NCI-H2196 treated with DMSO at 0.1 percent for 48 hours (cell line): ENCODE measurements at regions not wholly inside any gene's neighbourhood (a gene's known extent, or its start where the extent isn't known, plus 50 kb on each side); places are given as distances from the start of the nearest gene placed in this dataset.

Source experiments
- DNase-seq: peaks from one replicate; lab custom pipeline; 2025; ENCODE audit not compliant: unreplicated experiment; lab: John Stamatoyannopoulos, UW

DNA sequence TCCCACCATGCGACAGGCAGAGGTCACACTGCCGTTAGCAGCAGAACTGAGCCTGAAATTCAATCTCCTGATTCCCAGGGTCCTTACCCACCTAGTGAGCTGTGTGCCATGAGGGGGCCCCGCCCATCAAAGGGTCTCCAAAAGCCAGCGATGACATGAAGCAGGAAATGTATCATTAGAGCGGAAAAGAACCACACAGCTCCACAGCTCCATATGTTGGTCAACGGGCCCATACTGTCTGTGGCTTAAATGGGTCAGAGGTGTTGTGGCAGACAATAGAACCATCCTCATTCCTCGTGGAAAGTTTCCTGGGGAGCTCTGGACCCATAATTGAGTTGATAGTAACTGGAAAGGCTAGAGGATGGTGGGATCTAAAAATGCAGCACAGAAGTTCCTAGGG is 68.1 kb upstream of the PODXL start:
- no peak for DNase-seq

- DNase-seq, result no peak
These were observed 66.7 kb upstream of the PODXL start for GRCh38 chr7:131623154-131623553.

DNA sequence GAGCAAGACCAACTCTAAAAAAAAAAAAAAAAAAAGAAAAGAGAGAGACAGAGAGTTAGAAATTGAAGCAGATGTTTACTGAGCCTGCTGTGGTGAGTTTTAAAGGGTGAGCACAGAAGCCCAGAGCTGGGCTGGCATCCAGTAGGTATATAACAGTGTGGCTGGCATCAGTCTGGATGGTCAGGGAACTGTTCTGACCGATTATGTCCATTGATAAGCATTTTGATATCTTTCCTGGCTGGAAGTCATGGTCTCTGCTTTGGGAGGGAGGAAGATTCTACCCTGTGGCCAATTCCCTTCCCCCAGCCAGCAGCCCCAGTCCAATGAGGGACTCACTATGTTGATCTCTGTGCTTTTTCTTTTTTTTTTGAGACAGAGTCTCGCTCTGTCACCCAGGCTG is 65.2 kb upstream of the PODXL start:
- DNase-seq, result no peak

DNA sequence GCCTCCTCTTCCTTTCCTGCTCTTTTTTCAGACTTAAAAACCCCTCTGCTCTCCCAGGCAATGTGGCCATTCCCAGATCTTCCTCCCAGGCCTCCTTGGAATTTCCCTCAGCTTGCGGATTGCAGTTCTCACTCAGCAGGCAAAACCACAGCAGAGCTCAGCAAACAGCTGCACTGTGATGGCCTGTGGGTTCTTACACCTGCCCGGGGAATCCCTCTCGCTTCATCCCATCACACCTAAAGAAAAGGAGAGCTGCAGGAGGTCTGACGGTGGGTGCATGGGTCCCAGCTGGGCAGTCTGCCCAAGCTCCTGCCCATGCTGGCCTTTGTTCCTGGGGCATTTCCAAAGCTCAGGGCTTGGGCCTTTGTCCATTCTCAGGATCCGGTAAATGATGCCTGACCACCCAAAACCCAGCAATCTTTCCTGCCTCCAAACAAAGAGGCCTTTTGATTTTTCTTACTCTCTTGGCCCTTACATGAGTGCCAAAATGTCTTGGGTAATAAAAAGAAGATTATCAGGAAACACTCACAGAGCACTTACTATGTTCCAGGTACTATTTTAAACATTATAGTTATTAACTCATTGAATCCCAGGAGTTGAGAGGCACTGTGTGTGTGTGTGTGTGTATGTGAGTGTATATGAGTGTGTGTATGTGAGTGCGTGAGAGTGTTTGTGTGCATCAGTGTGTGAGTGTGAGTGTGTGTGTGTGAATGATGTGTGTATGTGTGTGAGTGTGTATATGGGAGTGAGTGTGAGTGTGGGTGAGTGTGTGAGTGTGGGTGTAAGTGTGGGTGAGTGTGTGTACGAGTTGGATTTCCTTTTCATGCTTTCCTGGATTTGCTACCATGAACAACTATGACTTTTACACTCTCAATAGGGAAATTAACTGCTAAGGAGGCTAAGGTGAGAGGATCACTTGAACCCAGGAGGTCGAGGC is 64.5 kb upstream of the PODXL start:
- peak; percentile 46 for DNase-seq

DNA sequence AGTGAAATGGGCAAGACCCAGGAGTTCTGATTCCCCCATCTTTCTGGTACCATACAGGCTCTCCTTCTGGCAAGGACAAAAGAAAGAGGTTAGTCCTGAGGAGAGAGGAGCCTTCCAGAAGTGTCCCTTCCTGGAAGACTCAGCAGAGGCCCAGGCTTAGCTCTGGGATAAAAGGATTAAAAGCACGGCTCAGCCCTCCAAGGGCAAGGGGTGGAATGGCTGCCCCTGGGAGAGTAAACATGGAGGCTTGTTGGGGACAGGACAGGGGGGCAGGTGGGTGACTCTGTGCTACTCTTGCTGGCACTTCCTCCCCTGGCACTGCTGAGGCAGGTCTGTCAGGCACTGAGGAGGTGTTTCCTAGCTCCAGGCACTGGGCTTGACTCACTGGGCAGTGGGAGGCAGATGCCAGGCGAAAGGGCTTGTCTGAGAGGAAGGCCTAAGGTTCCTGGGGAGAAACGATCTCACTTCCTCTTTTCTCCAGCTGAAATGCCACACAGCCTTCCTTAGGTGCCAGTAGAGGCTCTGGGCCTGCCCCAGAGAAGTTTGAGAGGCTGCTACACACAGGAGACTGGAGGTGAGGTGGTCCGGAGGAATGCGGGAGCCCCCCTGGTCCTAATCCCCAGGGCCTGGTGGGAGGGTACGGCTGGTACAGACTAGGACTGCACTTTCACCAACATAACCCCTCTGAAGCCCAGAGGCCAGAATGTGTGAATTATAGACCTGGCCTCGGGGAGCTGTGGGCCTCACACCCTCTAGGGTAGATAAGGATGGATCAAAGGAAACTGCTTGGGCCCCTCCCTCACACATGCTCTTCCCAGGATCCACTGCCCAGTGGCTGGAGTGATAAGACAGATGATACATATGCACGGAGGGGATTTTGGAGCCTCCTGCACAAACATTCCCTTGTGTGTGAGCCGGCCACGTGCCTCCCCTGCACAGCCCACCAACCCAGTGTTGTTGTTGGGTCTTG is 63.2 kb upstream of the PODXL start:
- no peak for DNase-seq

- DNase-seq, result no peak
These were observed 62.0 kb upstream of the PODXL start for GRCh38 chr7:131618391-131618790.

DNA sequence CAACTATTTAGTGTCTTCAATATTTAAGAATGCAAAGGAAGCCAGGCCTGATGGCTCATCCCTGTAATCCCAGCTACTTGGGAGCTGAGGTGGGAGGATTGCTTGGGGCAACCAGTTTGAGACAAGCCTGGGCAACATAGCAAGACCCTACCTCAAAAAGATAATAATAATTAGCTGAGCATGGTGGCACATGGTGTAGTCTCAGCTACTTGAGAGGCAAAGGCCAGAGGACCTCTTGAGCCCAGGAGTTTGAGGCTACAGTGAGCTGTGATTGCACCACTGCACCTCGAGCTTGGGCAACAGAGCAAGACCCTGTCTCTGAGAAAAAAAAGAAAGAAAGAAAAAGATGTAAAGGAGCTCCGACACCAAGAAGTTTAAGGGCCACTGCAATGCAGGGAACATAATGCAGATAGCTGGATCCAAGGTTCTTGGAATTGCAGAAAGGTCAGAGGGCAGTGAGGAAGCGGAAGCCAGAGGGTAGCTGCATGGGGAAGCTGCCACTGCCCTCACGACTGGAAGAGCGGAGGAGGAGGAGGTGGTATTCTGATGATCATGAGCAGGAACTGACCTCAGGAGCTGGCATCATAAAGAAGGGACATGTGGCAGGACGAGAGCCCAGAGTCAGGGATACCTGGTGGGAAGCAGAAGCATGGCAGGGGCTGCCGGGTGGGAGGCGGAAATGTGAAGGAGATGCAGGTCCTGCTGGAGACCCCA is 60.2 kb upstream of the PODXL start:
- DNase-seq, result no peak

DNA sequence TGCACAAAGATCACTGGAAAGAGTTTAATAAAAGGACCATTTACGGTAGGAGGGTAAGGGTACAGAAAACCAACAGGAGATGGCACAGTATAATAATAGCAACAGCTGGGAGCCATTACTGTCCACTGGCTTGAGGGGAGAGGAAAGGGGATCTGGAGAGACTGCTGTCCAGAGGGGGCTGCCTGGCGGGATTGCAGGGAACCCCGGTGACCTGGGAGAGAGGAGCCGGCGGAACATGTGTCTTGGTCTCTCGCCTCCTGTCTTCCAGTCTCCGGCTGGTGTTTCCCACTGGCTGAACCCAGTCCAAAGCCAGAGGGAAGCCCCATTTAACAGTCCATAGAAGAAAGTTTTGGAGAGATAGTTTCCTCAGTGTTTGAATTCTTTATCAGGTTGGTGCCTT is 57.5 kb upstream of the PODXL start:
- DNase-seq, result no peak

GRCh38 chr7:131610007-131610406 is 53.6 kb upstream of the PODXL start:
- DNase-seq, result no peak

DNA sequence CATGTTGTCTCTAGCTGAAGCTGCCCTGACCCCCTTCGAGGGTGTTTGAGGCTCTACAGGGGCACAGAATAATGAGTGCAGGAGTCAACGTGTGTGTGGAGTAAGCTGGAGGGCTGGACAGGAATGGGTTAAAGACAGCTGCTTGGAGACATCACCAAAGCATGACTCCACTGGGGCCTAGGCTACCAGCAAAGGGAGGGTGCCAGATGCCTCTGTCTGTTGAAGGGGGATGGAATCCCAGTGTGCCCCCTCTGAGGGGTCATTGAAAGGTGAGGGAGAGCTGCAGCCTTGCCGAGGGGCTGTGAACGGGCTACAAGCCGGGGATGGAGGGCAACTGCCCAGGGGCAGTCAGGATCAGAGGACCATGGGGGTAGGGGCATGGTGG is 51.7 kb upstream of the PODXL start:
- DNase-seq, result no peak

GRCh38 chr7:131607291-131608115 is 51.1 kb upstream of the PODXL start:
- DNase-seq, result no peak

DNA sequence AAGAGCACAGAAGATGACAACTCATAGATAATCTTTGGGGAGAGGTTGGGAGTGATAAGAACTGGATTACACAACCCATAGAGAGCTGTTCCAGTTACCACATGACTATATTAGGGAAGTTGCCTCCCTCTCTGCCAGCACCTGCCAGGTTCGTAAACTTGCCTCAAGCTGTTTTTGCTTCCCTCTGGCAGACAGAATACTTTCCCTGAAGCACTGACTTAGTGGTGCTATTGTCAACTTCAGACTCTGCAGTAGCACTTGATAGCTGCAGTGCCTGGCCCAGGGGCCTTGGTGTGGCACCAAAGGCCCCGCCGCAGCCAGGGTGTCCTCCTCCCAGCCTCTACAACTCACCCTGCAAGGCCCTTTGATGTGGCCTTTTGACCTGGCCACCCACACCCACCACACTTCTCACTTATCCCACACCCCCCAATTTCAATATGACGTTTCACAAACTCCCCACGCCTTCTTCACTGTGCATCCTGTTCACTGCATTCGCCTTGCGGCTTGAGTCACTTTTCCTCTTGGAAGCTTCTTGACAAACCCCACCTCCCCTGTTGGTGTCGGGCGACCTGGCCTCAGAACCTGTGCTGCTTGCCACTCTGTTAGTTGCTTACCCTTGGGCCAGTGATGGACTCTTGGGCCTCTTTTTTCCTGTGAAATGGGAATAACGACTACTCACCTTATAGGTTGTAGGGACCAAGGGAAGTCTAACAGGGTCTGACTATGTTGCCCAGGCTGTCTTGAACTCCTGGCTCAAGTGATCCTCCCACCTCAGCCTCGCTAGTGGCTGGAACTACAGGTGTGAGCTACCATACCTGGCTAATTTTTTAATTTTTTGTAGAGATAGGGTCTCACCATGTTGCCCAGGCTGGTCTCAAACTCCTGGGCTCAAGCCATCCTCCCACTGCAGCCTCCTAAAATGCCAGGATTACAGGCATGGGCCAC is 50.2 kb upstream of the PODXL start:
- DNase-seq, result peak; percentile 44
